IMR-90 (cell line): ENCODE measurements at regions not wholly inside any gene's neighbourhood (a gene's known extent, or its start where the extent isn't known, plus 50 kb on each side); places are given as distances from the start of the nearest gene placed in this dataset.

Source experiments
- ATAC-seq: fragments of 200-7000 bp; cut with Tn5 transposase; 2 replicates; pipeline ENCODE4 v1.9.1; 2020; ENCODE audit warnings: low read depth, mild to moderate bottlenecking, moderate library complexity
- BruUV-seq: library from RNA; stranded (reverse); fragments of 400-500 nt; replicated peaks from 2 replicates; lab custom pipeline; 2021; lab: Mats Ljungman, UMichigan
- CTCF ChIA-PET: fragments of 300-600 bp; formaldehyde crosslinking; extraction: SDS; loops from one replicate; lab custom pipeline; 2021; ENCODE audit warnings: antibody characterized with exemption; lab: Yijun Ruan, JAX
- POLR2A ChIA-PET: fragments of 300-600 bp; sonication (Branson Sonifier 250); formaldehyde crosslinking; loops from one replicate; lab custom pipeline; 2022; ENCODE audit warnings: antibody characterized with exemption; ENCODE audit not compliant: unreplicated experiment; lab: Charles Lee
- DNase-seq: peaks from one replicate; pipeline ENCODE4 v3.0.0; 2013
- H2AFZ ChIP-seq: replicated peaks from 2 replicates; pipeline ENCODE3; 2013; ENCODE audit warnings: low read length, mild to moderate bottlenecking; ENCODE audit not compliant: poor library complexity
- H2AK5ac ChIP-seq: 2 replicates; pipeline ENCODE4 v1.6.1; 2013; ENCODE audit warnings: low read depth, low read length, inconsistent platforms
- H2AK9ac ChIP-seq: replicated peaks from 2 replicates; pipeline ENCODE3; 2013; ENCODE audit warnings: mild to moderate bottlenecking, low read depth, low read length, moderate library complexity; ENCODE audit not compliant: poor library complexity
- H2BK120ac ChIP-seq: 2 replicates; pipeline ENCODE4 v1.6.1; 2013; ENCODE audit warnings: low read depth, low read length, inconsistent platforms
- H2BK15ac ChIP-seq: 3 replicates; pipeline ENCODE4 v1.6.1; 2013; ENCODE audit warnings: low read depth, low read length, inconsistent platforms
- H2BK20ac ChIP-seq: 2 replicates; pipeline ENCODE4 v1.6.1; 2013; ENCODE audit warnings: low read depth, mild to moderate bottlenecking, inconsistent platforms, low read length, moderate library complexity
- H2BK5ac ChIP-seq: 2 replicates; pipeline ENCODE4 v1.6.1; 2013; ENCODE audit warnings: mild to moderate bottlenecking, low read depth, low read length, inconsistent platforms; ENCODE audit not compliant: poor library complexity, severe bottlenecking
- H3K14ac ChIP-seq: replicated peaks from 2 replicates; pipeline ENCODE4 v1.6.1; 2013; ENCODE audit warnings: low read depth, low read length, inconsistent platforms
- H3K18ac ChIP-seq: 2 replicates; pipeline ENCODE4 v1.6.1; 2013; ENCODE audit warnings: low read depth, low read length, control low read depth
- H3K23ac ChIP-seq: 2 replicates; pipeline ENCODE4 v1.6.1; 2013; ENCODE audit warnings: low read depth, low read length, inconsistent platforms
- H3K27ac ChIP-seq: 2 replicates; pipeline ENCODE4 v1.5.1; 2013; ENCODE audit warnings: mild to moderate bottlenecking, control low read depth, low read length; ENCODE audit not compliant: insufficient read depth
- H3K27me3 ChIP-seq: 2 replicates; pipeline ENCODE4 v1.6.1; 2013; ENCODE audit warnings: low read length; ENCODE audit not compliant: control insufficient read depth, insufficient read depth
- H3K36me3 ChIP-seq: 2 replicates; pipeline ENCODE4 v1.6.1; 2013; ENCODE audit warnings: low read length, mixed read lengths; ENCODE audit not compliant: control insufficient read depth, insufficient read depth
- H3K4ac ChIP-seq: 2 replicates; pipeline ENCODE4 v1.6.1; 2013; ENCODE audit warnings: low read depth, low read length, inconsistent platforms
- H3K4me1 ChIP-seq: 2 replicates; pipeline ENCODE4 v1.6.1; 2013; ENCODE audit warnings: low read length, mixed read lengths; ENCODE audit not compliant: control insufficient read depth, insufficient read depth
- H3K4me2 ChIP-seq: 2 replicates; pipeline ENCODE4 v1.6.1; 2013; ENCODE audit warnings: low read depth, mild to moderate bottlenecking, control low read depth, low read length, moderate library complexity
- H3K4me3 ChIP-seq: 2 replicates; pipeline ENCODE4 v1.5.1; 2013; ENCODE audit warnings: low read depth, mild to moderate bottlenecking, control low read depth, low read length, moderate library complexity; ENCODE audit not compliant: insufficient read depth
- H3K56ac ChIP-seq: 2 replicates; pipeline ENCODE4 v1.6.1; 2013; ENCODE audit warnings: low read length, inconsistent platforms; ENCODE audit not compliant: insufficient read depth; ENCODE audit errors: extremely low read depth
- H3K79me1 ChIP-seq, 2 experiments: 2 replicates each; pipeline ENCODE4 v1.6.1; 2013; ENCODE audit warnings: low read length in 2 of 2, inconsistent platforms in 1 of 2, low read depth in 1 of 2
- H3K9ac ChIP-seq: 2 replicates; pipeline ENCODE4 v1.6.1; 2013; ENCODE audit warnings: low read depth, low read length, control low read depth
- H3K9me1 ChIP-seq: 2 replicates; pipeline ENCODE4 v1.6.1; 2013; ENCODE audit warnings: low read length, inconsistent platforms; ENCODE audit not compliant: insufficient read depth
- H3K9me3 ChIP-seq: 2 replicates; pipeline ENCODE4 v1.6.1; 2013; ENCODE audit warnings: low read length; ENCODE audit not compliant: control insufficient read depth, insufficient read depth
- H4K20me1 ChIP-seq: 2 replicates; pipeline ENCODE4 v1.6.1; 2013; ENCODE audit warnings: low read length, inconsistent platforms; ENCODE audit not compliant: insufficient read depth
- H4K5ac ChIP-seq: 2 replicates; pipeline ENCODE4 v1.6.1; 2013; ENCODE audit warnings: mild to moderate bottlenecking, low read depth, low read length, control low read depth
- H4K8ac ChIP-seq, 2 experiments: 2 replicates each; pipeline ENCODE4 v1.6.1; 2013; ENCODE audit warnings: low read depth in 2 of 2, low read length in 2 of 2, control low read depth in 1 of 2, inconsistent platforms in 1 of 2
- H4K91ac ChIP-seq: 2 replicates; pipeline ENCODE4 v1.6.1; 2013; ENCODE audit warnings: low read depth, low read length, inconsistent platforms; ENCODE audit not compliant: insufficient read depth
- BHLHE40 ChIP-seq: fragments of 150-350 bp; IDR thresholded peaks from 2 replicates; pipeline ENCODE4 v1.6.1; 2016; ENCODE audit warnings: mild to moderate bottlenecking, low read depth, low read length
- CEBPB ChIP-seq: IDR thresholded peaks from 2 replicates; pipeline ENCODE4 v1.6.1; 2012; ENCODE audit warnings: low read depth, low read length, improper control_type of control experiment
- CHD1 ChIP-seq: IDR thresholded peaks from 2 replicates; pipeline ENCODE4 v1.6.1; 2012; ENCODE audit warnings: low read depth, low read length, improper control_type of control experiment
- CTCF ChIP-seq: conservative IDR thresholded peaks from 2 replicates; pipeline ENCODE4 v1.5.1; 2012; ENCODE audit warnings: mild to moderate bottlenecking, low read depth, low read length, improper control_type of control experiment
- ELK1 ChIP-seq: fragments of 150-350 bp; IDR thresholded peaks from 2 replicates; pipeline ENCODE4 v1.6.1; 2016; ENCODE audit warnings: low read depth, mild to moderate bottlenecking, low read length, moderate library complexity, borderline replicate concordance
- FOS ChIP-seq: fragments of 150-350 bp; IDR thresholded peaks from 2 replicates; pipeline ENCODE4 v1.6.1; 2016; ENCODE audit warnings: low read depth, low read length
- MAFK ChIP-seq: IDR thresholded peaks from 2 replicates; pipeline ENCODE4 v1.6.1; 2012; ENCODE audit warnings: low read depth, low read length, improper control_type of control experiment
- MXI1 ChIP-seq: IDR thresholded peaks from 2 replicates; pipeline ENCODE4 v1.6.1; 2012; ENCODE audit warnings: low read depth, mild to moderate bottlenecking, low read length, moderate library complexity, borderline replicate concordance
- NFE2L2 ChIP-seq: fragments of 150-350 bp; IDR thresholded peaks from 2 replicates; pipeline ENCODE4 v1.6.1; 2016; ENCODE audit warnings: low read depth, mild to moderate bottlenecking, low read length
- POLR2A ChIP-seq: IDR thresholded peaks from 2 replicates; pipeline ENCODE4 v1.6.1; 2012; ENCODE audit warnings: mild to moderate bottlenecking, low read depth, low read length
- RAD21 ChIP-seq: IDR thresholded peaks from 2 replicates; pipeline ENCODE4 v1.6.1; 2012; ENCODE audit warnings: low read length, improper control_type of control experiment
- RCOR1 ChIP-seq: IDR thresholded peaks from 2 replicates; pipeline ENCODE4 v1.6.1; 2012; ENCODE audit warnings: mild to moderate bottlenecking, low read length, improper control_type of control experiment; ENCODE audit not compliant: insufficient replicate concordance
- RFX5 ChIP-seq: IDR thresholded peaks from 2 replicates; pipeline ENCODE4 v1.8.0; 2012; ENCODE audit warnings: low read depth, mild to moderate bottlenecking, low read length, moderate library complexity
- SMC3 ChIP-seq: fragments of 150-350 bp; IDR thresholded peaks from 2 replicates; pipeline ENCODE4 v1.6.1; 2016; ENCODE audit warnings: low read depth, mild to moderate bottlenecking, antibody characterized with exemption, low read length, moderate library complexity
- USF2 ChIP-seq: fragments of 150-350 bp; IDR thresholded peaks from 2 replicates; pipeline ENCODE4 v1.6.1; 2017; ENCODE audit warnings: mild to moderate bottlenecking, antibody characterized with exemption, low read length, low read depth
- WGBS, 2 experiments: methylation state at CpG; one replicate each; pipeline versions ENCODE4 v1.1.5 to v1.1.7; 2013; ENCODE audit warnings: missing lambda C conversion rate in 2 of 2; ENCODE audit not compliant: insufficient read length in 1 of 2; ENCODE audit errors: extremely low coverage in 2 of 2; 5-methylcytosine and 5-hydroxymethylcytosine counted together
- dilution Hi-C: fragments of 300-500 bp; cut with HindIII; formaldehyde crosslinking; loops from one replicate; pipeline ENCODE4 v1.14.3; 2018; ENCODE audit warnings: low sequenced_read_pairs; ENCODE audit not compliant: unreplicated experiment
- in situ Hi-C: fragments of 300-500 bp; cut with MboI; formaldehyde crosslinking; loops from 3 replicates; pipeline ENCODE4 v1.14.3; 2019; ENCODE audit warnings: low sequenced_read_pairs, inconsistent platforms, mixed read lengths
- intact Hi-C: fragments of 100-400 bp; cut with micrococcal nuclease; formaldehyde crosslinking; loops from 2 replicates; pipeline ENCODE4 v1.10.0; 2022

- H3K18ac ChIP-seq, result no peak overlapping the region
- no peak for TF ChIP-seq FOS
- TF ChIP-seq MAFK, result no peak
- no peak for TF ChIP-seq CHD1
- no peak for TF ChIP-seq POLR2A
- no peak for TF ChIP-seq RCOR1
- no peak for TF ChIP-seq NFE2L2
- no peak for TF ChIP-seq USF2
- TF ChIP-seq MXI1, result no peak
- TF ChIP-seq BHLHE40, result no peak
- no peak for TF ChIP-seq CTCF
- no peak for TF ChIP-seq ELK1
- TF ChIP-seq CEBPB, result no peak
- TF ChIP-seq RAD21, result no peak
- no peak for TF ChIP-seq RFX5
- no peak for TF ChIP-seq SMC3
- POLR2A ChIA-PET, result no interaction called here
- H2BK20ac ChIP-seq, result no peak overlapping the region
- no peak overlapping the region for H3K4ac ChIP-seq
- H4K91ac ChIP-seq, result no peak overlapping the region
- no peaks in the 10 kb centered on the region for H3K9me3 ChIP-seq
- no peak for DNase-seq
- dilution Hi-C loops, result no loop called here
- H4K20me1 ChIP-seq, result no peaks in the 10 kb centered on the region
- H3K4me1 ChIP-seq, result 0 out of 2 replicates have a peak, but pooled peaks cover 2% of the 10 kb centered on the region
- H3K9me1 ChIP-seq, result 0 out of 2 replicates have a peak, but pooled peaks cover 3% of the 10 kb centered on the region
- H3K56ac ChIP-seq, result no peak overlapping the region
- H3K27ac ChIP-seq, result no peak overlapping the region
- H2BK5ac ChIP-seq, result no peak overlapping the region
- intact Hi-C loops, result no loop called here
- in situ Hi-C loops, result no loop called here
- no peak overlapping the region for H3K4me2 ChIP-seq
- no peak overlapping the region for H3K9ac ChIP-seq
- peak overlapping the region; percentile 36; the same call in 1 of the 3 replicates for H2BK15ac ChIP-seq
- no peak overlapping the region for H4K8ac ChIP-seq
- H2BK120ac ChIP-seq, result no peak overlapping the region
- CTCF ChIA-PET, result no interaction called here
- H3K27me3 ChIP-seq, result no peaks in the 10 kb centered on the region
- H3K36me3 ChIP-seq, result no peaks in the 10 kb centered on the region
- H2AK9ac ChIP-seq, result no peak overlapping the region
- ATAC-seq, result no peak
- no peak overlapping the region for H2AFZ ChIP-seq
- H3K4me3 ChIP-seq, result no peak overlapping the region
- H2AK5ac ChIP-seq, result no peak overlapping the region
- no peak overlapping the region for H3K14ac ChIP-seq
- no CpG with 5 or more reads among the region's 4 CpGs for WGBS, 2 experiments
- BruUV-seq, result no TSS peak
- no peak overlapping the region for H3K23ac ChIP-seq
- H4K5ac ChIP-seq, result no peak overlapping the region
- no peaks in the 10 kb centered on the region for H3K79me1 ChIP-seq
Observed at GRCh38 chr21:35243171-35243570, 194.1 kb upstream of the RUNX1 start.
